Esophagus squamous epithelium (tissue), 4 donors: ENCODE measurements at regions not wholly inside any gene's neighbourhood (a gene's known extent, or its start where the extent isn't known, plus 50 kb on each side); places are given as distances from the start of the nearest gene placed in this dataset.

ENCODE experiments used
- POLR2A ChIP-seq, 4 donors: fragments of 450-650 bp; IDR thresholded peaks; one replicate each; pipeline ENCODE4 v1.6.1; 2017; ENCODE audit warnings: antibody characterized with exemption in 4 of 4, mild to moderate bottlenecking in 4 of 4, moderate library complexity in 3 of 4
- TF ChIP-seq, protein P1 (sequence below), 6 experiments: fragments of 450-650 bp in 4 of 6; fragments of 200-600 bp in 2 of 6; sonication (generic) in 2 of 6; IDR thresholded peaks; one replicate each; pipeline ENCODE4 v1.5.1; 2016 to 2019; ENCODE audit warnings: antibody characterized with exemption in 6 of 6, mild to moderate bottlenecking in 4 of 6, moderate library complexity in 4 of 6

DNA sequence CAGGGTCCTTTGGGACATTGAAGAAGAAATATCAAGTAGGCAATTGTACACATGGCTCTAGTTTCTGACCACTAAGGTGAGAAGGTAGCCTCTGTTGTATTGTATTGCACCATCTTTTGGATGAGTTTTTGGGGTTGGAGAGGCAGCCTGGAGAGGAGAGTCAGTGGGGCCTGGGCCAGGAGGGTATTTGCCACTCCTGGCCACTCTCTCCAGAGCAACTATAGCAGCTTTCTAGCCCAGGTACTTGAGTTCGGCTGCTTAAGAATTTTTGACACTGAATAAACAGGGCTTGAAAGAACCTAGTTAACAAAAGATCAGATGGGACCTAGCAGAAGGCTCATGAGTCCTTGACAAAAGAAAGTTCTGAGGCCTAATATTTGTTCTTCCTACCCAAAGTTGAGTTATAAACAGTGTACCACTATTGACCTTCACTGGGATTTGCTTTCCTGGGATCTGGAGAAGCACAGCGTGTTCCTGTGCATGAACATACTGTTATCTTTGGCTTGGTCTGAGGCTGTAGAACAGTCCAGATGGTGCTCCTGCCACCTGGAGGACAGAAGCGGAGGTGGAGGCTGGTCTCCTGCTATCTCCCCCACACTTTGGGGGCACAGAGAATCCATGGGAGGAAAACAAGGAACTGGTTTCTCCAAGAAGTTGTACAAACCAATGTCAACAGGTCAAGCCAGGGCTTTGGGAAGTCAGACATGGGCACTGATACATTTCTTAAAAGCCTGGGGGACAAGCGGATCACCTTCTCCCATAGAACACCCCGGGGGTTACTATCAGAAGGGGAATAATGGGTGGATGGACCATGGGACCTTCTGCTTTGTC lies 110.4 kb upstream of the LIFR start:
- TF ChIP-seq POLR2A (IDR thresholded peaks at IDR 0.05) = no peak
- TF ChIP-seq, protein P1, sequence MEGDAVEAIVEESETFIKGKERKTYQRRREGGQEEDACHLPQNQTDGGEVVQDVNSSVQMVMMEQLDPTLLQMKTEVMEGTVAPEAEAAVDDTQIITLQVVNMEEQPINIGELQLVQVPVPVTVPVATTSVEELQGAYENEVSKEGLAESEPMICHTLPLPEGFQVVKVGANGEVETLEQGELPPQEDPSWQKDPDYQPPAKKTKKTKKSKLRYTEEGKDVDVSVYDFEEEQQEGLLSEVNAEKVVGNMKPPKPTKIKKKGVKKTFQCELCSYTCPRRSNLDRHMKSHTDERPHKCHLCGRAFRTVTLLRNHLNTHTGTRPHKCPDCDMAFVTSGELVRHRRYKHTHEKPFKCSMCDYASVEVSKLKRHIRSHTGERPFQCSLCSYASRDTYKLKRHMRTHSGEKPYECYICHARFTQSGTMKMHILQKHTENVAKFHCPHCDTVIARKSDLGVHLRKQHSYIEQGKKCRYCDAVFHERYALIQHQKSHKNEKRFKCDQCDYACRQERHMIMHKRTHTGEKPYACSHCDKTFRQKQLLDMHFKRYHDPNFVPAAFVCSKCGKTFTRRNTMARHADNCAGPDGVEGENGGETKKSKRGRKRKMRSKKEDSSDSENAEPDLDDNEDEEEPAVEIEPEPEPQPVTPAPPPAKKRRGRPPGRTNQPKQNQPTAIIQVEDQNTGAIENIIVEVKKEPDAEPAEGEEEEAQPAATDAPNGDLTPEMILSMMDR (IDR thresholded peaks at IDR 0.05) = peak in 5 of 6 experiments; percentile 29 to 65 (median 42)
